Hematopoietic multipotent progenitor cell treated with erythropoietin and hydrocortisone succinate and interleukin-3 and kit ligand, for 15 days (in vitro differentiated cells): ENCODE measurements at regions not wholly inside any gene's neighbourhood (a gene's known extent, or its start where the extent isn't known, plus 50 kb on each side); places are given as distances from the start of the nearest gene placed in this dataset.

Source experiments
- DNase-seq: peaks from one replicate; pipeline ENCODE4 v3.0.0-alpha.2; 2015; ENCODE audit warnings: low spot score

GRCh38 chr6:82013561-82014530, 233.7 kb downstream of the IBTK start:
- no peak for DNase-seq

- no peak for DNase-seq
Measured at GRCh38 chr6:82006027-82006738, 241.4 kb downstream of the IBTK start.

GRCh38 chr6:82000551-82000950, 247.0 kb downstream of the IBTK start:
- no peak for DNase-seq

GRCh38 chr6:81999826-82000225, 247.3 kb upstream of the TENT5A start:
- DNase-seq, result no peak

GRCh38 chr6:81999270-81999669, 246.8 kb upstream of the TENT5A start:
- no peak for DNase-seq

GRCh38 chr6:81998432-81998831, 246.0 kb upstream of the TENT5A start:
- no peak for DNase-seq

GRCh38 chr6:81997090-81997926, 244.8 kb upstream of the TENT5A start:
- DNase-seq, result no peak

- no peak for DNase-seq
Measured at GRCh38 chr6:81996414-81996813, 243.9 kb upstream of the TENT5A start.

GRCh38 chr6:81995548-81996289, 243.2 kb upstream of the TENT5A start:
- DNase-seq, result no peak

- DNase-seq, result no peak
Measured at GRCh38 chr6:81988871-81989270, 236.4 kb upstream of the TENT5A start.

GRCh38 chr6:81988446-81988845, 236.0 kb upstream of the TENT5A start:
- DNase-seq, result no peak

- no peak for DNase-seq
Measured at GRCh38 chr6:81987293-81987692, 234.8 kb upstream of the TENT5A start.

- DNase-seq, result no peak
Measured at GRCh38 chr6:81985191-81985590, 232.7 kb upstream of the TENT5A start.

GRCh38 chr6:81984599-81984998, 232.1 kb upstream of the TENT5A start:
- DNase-seq, result no peak

GRCh38 chr6:81981812-81982211, 229.3 kb upstream of the TENT5A start:
- DNase-seq, result no peak

- no peak for DNase-seq
Measured at GRCh38 chr6:81979767-81980166, 227.3 kb upstream of the TENT5A start.

GRCh38 chr6:81979329-81979728, 226.8 kb upstream of the TENT5A start:
- no peak for DNase-seq

- no peak for DNase-seq
Measured at GRCh38 chr6:81978230-81978629, 225.7 kb upstream of the TENT5A start.

GRCh38 chr6:81977486-81977885, 225.0 kb upstream of the TENT5A start:
- DNase-seq, result no peak

- no peak for DNase-seq
Measured at GRCh38 chr6:81969814-81970213, 217.3 kb upstream of the TENT5A start.

GRCh38 chr6:81969011-81969410, 216.5 kb upstream of the TENT5A start:
- DNase-seq, result no peak

- no peak for DNase-seq
Measured at GRCh38 chr6:81966968-81967367, 214.5 kb upstream of the TENT5A start.
